ENCODE measurements at regions not wholly inside any gene's neighbourhood (a gene's known extent, or its start where the extent isn't known, plus 50 kb on each side); places are given as distances from the start of the nearest gene placed in this dataset. TPM values are rescaled to one million over a fixed set of nuclear protein-coding genes. Genes with fewer than 3 reads are reported as not detected.
"Not testable (repeated sequence)": the region's sequence is repeated elsewhere in the genome, so short reads cannot be mapped to it uniquely, and the experiment has no call there.

DNA sequence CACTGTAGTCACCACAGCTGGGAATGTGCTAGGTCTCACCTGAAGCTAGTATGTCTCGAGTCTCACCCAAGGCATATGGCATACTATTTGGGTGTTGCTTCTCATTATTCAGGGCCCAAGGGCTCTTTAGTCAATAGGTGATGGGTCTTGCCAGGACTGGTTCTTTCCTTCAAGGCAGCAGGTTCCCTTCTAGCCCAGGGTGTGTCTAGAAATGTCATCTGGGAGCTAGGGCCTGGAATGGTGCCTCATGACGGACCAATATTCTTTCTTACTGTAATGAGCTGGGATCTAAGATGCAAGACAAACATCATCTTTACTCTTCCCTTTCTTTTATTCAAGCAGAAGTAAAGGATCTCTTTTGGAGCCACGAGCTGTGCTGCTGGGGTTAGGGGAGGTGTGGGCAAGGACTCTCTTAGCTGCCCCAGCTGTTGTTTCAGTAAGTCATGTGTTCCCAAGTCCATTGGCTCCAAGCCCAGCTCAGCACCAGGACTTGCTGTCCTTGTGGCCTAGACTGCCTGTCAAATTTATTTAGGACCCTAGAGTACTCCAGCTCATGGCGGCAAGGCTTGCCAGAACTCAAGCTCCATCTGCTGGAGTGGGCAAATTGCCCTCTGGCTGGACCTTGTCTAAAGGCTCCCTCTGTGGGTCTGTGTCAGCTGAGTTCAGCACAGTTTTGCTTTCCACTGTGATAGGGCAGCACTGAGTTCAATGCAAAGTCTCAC is 106.0 kb upstream of the POTEB3 start:
- H3K27ac ChIP-seq (ENCODE audit: low read length); H4K20me1 ChIP-seq (ENCODE audit: low read length); H3K4me3 ChIP-seq (ENCODE audit: low read length); H3K79me2 ChIP-seq (ENCODE audit: low read length); H3K27me3 ChIP-seq (ENCODE audit: low read length); H3K36me3 ChIP-seq (ENCODE audit: low read depth, low read length); DNase-seq; CTCF ChIA-PET; H3K9me3 ChIP-seq (ENCODE audit: low read length); H3K9me2 ChIP-seq (replicated peaks; ENCODE audit: low read length); H3K4me1 ChIP-seq (ENCODE audit: insufficient read depth, low read length); H3F3A ChIP-seq (ENCODE audit: low read length, unreplicated experiment); POLR2A ChIA-PET (ENCODE audit: unreplicated experiment); H2AFZ ChIP-seq (ENCODE audit: low read length); H3K4me2 ChIP-seq (ENCODE audit: low read length); ATAC-seq; H3K9ac ChIP-seq (ENCODE audit: low read length); BruUV-seq (replicated peaks); intact Hi-C loops (cut with micrococcal nuclease): not testable (repeated sequence)

DNA sequence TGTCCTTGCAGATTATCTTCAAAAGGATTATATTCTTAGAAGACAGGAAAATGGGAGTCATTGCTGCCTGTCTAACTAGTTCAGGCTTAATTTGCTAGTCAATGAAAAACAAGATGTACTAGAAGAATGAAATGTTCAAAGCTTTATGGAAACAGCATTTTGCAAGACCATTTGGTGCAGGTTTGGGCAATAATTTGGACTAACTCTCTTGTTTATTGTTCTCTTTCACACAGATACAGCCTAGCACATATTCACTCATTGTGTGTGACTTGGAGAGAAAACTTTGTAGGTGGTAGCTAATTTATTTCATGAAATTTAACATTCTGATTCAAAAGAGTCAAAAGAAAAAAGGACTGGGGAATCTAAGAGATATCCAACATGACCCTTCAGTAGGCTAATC is 92.5 kb upstream of the POTEB3 start:
- H3K9me3 ChIP-seq (ENCODE audit: low read length); H3K4me1 ChIP-seq (ENCODE audit: insufficient read depth, low read length); H3K27ac ChIP-seq (ENCODE audit: low read length); BruUV-seq (replicated peaks); H3K36me3 ChIP-seq (ENCODE audit: low read depth, low read length); ATAC-seq; H3K9ac ChIP-seq (ENCODE audit: low read length); intact Hi-C loops (cut with micrococcal nuclease); H3K9me2 ChIP-seq (replicated peaks; ENCODE audit: low read length); H3K4me2 ChIP-seq (ENCODE audit: low read length); H3K4me3 ChIP-seq (ENCODE audit: low read length); H4K20me1 ChIP-seq (ENCODE audit: low read length); H3F3A ChIP-seq (ENCODE audit: low read length, unreplicated experiment); DNase-seq; H3K79me2 ChIP-seq (ENCODE audit: low read length); POLR2A ChIA-PET (ENCODE audit: unreplicated experiment); CTCF ChIA-PET; H3K27me3 ChIP-seq (ENCODE audit: low read length); H2AFZ ChIP-seq (ENCODE audit: low read length): not testable (repeated sequence)

DNA sequence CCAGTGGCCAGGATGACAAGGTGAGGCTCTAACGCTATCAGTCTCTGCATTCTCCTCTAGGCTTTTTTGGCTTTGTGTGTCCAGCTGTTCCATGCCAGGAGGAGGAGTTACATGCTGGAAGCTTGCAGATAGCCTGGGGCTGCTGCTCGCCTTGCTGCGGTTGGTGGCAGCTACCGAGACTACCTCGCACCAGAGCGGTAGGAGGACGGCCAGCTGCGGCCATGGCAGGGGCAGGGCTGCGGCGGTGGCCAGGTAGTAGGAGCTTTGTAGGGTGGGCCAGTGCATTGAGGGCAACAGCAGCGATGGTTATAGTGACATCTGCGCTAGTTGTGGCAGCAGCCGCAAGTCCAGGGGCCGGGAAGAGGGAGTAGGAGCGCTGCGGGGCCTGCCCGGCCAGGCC is 75.9 kb upstream of the POTEB3 start:
- H3K27ac ChIP-seq (ENCODE audit: low read length); H3K4me2 ChIP-seq (ENCODE audit: low read length); ATAC-seq; H3K36me3 ChIP-seq (ENCODE audit: low read depth, low read length); H4K20me1 ChIP-seq (ENCODE audit: low read length); BruUV-seq (replicated peaks); H3K9ac ChIP-seq (ENCODE audit: low read length); H3F3A ChIP-seq (ENCODE audit: low read length, unreplicated experiment); CTCF ChIA-PET; H3K79me2 ChIP-seq (ENCODE audit: low read length); H2AFZ ChIP-seq (ENCODE audit: low read length); DNase-seq; H3K27me3 ChIP-seq (ENCODE audit: low read length); POLR2A ChIA-PET (ENCODE audit: unreplicated experiment); intact Hi-C loops (cut with micrococcal nuclease); H3K9me2 ChIP-seq (replicated peaks; ENCODE audit: low read length); H3K9me3 ChIP-seq (ENCODE audit: low read length); H3K4me3 ChIP-seq (ENCODE audit: low read length); H3K4me1 ChIP-seq (ENCODE audit: insufficient read depth, low read length): not testable (repeated sequence)

DNA sequence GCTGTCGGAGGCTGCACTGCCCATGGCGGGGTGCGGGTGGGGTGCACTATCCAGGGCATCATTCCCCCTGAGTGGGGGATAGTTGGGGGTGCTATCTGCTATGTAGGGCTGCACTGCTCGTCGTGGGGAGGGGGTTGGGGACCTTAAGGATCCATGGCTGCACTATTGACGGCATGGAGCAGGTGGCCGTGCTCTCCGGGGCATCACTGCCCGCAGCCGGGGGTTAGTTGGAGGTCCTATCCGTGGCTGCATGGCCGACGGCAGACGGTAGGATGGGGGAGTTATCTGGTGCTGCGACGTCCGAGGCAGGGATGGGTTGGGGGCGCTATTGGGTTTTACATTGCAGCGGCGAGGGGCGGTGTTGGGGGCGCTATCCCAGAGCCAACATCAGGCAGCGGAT is 75.0 kb upstream of the POTEB3 start:
- H2AFZ ChIP-seq (ENCODE audit: low read length); POLR2A ChIA-PET (ENCODE audit: unreplicated experiment); H3F3A ChIP-seq (ENCODE audit: low read length, unreplicated experiment); H3K27ac ChIP-seq (ENCODE audit: low read length); H3K4me2 ChIP-seq (ENCODE audit: low read length); BruUV-seq (replicated peaks); H3K79me2 ChIP-seq (ENCODE audit: low read length); DNase-seq; H4K20me1 ChIP-seq (ENCODE audit: low read length); H3K27me3 ChIP-seq (ENCODE audit: low read length); intact Hi-C loops (cut with micrococcal nuclease); CTCF ChIA-PET; H3K9me3 ChIP-seq (ENCODE audit: low read length); ATAC-seq; H3K9me2 ChIP-seq (replicated peaks; ENCODE audit: low read length); H3K9ac ChIP-seq (ENCODE audit: low read length); H3K4me3 ChIP-seq (ENCODE audit: low read length); H3K4me1 ChIP-seq (ENCODE audit: insufficient read depth, low read length); H3K36me3 ChIP-seq (ENCODE audit: low read depth, low read length): not testable (repeated sequence)

DNA sequence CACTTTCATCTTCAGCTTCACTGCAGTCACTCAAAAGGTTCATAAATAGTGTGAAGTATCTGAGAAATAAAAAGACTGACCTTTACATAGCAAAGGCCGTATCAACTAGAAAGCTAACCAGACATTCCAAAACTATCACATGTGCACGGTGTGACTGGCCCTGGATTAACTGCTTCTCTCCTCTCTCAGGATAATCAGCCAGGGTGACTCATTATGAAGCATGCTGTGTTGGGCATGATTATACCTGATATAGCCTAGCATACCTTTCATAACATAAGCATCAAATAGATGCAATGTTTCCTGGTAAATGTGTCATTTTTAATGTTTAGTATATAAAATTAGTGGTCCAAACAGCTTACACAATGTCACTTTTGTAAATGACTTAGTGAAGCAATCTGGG is 62.7 kb upstream of the POTEB3 start:
- H3K79me2 ChIP-seq (ENCODE audit: low read length); DNase-seq; intact Hi-C loops (cut with micrococcal nuclease); H3F3A ChIP-seq (ENCODE audit: low read length, unreplicated experiment); CTCF ChIA-PET; H3K9me2 ChIP-seq (replicated peaks; ENCODE audit: low read length); H2AFZ ChIP-seq (ENCODE audit: low read length); POLR2A ChIA-PET (ENCODE audit: unreplicated experiment); BruUV-seq (replicated peaks); H3K36me3 ChIP-seq (ENCODE audit: low read depth, low read length); H3K4me1 ChIP-seq (ENCODE audit: insufficient read depth, low read length); H3K9me3 ChIP-seq (ENCODE audit: low read length); H3K4me3 ChIP-seq (ENCODE audit: low read length); ATAC-seq; H3K27ac ChIP-seq (ENCODE audit: low read length); H3K4me2 ChIP-seq (ENCODE audit: low read length); H3K27me3 ChIP-seq (ENCODE audit: low read length); H4K20me1 ChIP-seq (ENCODE audit: low read length); H3K9ac ChIP-seq (ENCODE audit: low read length): not testable (repeated sequence)

Small RNA genes in the stretch of these regions (microRNA-seq; reads per million reads assigned to microRNA genes)
- not detected for gene MIR5701-2 (ENCODE audit: unreplicated experiment)

All from PC-3 (cell line).